Parathyroid adenoma (tissue), 2 donors: ENCODE measurements at regions not wholly inside any gene's neighbourhood (a gene's known extent, or its start where the extent isn't known, plus 50 kb on each side); places are given as distances from the start of the nearest gene placed in this dataset.

Source experiments
- H2AFZ ChIP-seq: fragments of 300-600 bp; sonication (generic); one replicate; pipeline ENCODE4 v1.7.0; 2017; ENCODE audit warnings: antibody characterized with exemption, mild to moderate bottlenecking
- H3K27ac ChIP-seq: fragments of 300-600 bp; sonication (generic); one replicate; pipeline ENCODE4 v1.7.0; 2017
- H3K27me3 ChIP-seq: fragments of 300-600 bp; sonication (generic); one replicate; pipeline ENCODE4 v1.7.0; 2017; ENCODE audit warnings: low read length; ENCODE audit not compliant: control insufficient read depth, insufficient read depth
- H3K36me3 ChIP-seq: fragments of 300-600 bp; sonication (generic); one replicate; pipeline ENCODE4 v1.7.0; 2017; ENCODE audit warnings: low read length; ENCODE audit not compliant: control insufficient read depth, insufficient read depth
- H3K4me1 ChIP-seq: fragments of 300-600 bp; sonication (generic); one replicate; pipeline ENCODE4 v1.7.0; 2017; ENCODE audit warnings: control low read depth
- H3K4me2 ChIP-seq: fragments of 300-600 bp; sonication (generic); one replicate; pipeline ENCODE4 v1.7.0; 2017; ENCODE audit warnings: low read length
- H3K4me3 ChIP-seq: fragments of 300-600 bp; sonication (generic); one replicate; pipeline ENCODE4 v1.7.0; 2017; ENCODE audit warnings: low read depth, low read length
- H3K79me2 ChIP-seq: fragments of 300-600 bp; sonication (generic); one replicate; pipeline ENCODE4 v1.7.0; 2017; ENCODE audit warnings: control low read depth
- H3K9ac ChIP-seq: fragments of 300-600 bp; sonication (generic); one replicate; pipeline ENCODE4 v1.7.0; 2017; ENCODE audit warnings: mild to moderate bottlenecking
- H3K9me3 ChIP-seq: fragments of 300-600 bp; sonication (generic); one replicate; pipeline ENCODE4 v1.7.0; 2017; ENCODE audit warnings: low read length; ENCODE audit not compliant: control insufficient read depth
- TF ChIP-seq, protein P1 (sequence below): fragments of 300-600 bp; sonication (generic); IDR thresholded peaks from one replicate; pipeline ENCODE4 v1.7.0; 2017; ENCODE audit warnings: antibody characterized with exemption, mild to moderate bottlenecking
- donor health status: primary hyperparathyroidism.

DNA sequence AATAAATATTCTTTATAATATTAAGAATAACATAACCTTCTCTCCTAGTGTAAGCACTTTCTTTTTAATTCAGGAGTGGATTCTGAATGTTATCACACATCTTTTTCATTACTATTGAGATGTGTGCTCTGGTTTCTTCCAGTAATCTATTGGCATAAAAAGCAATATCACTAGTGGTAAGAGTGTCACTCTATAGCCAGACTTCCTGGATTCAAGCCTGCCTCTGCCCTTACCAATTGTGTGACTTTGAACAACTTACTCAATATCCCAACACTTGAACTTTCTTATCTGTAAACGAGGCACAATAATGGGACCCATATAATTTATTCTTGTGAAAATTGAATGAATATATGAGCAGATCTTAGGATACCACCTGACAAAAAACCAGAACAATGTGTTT lies 71.0 kb downstream of the SEM1 start:
- H3K9me3 ChIP-seq: no peaks in the 10 kb centered on the region
- no peak overlapping the region for H3K4me3 ChIP-seq
- TF ChIP-seq, protein P1, sequence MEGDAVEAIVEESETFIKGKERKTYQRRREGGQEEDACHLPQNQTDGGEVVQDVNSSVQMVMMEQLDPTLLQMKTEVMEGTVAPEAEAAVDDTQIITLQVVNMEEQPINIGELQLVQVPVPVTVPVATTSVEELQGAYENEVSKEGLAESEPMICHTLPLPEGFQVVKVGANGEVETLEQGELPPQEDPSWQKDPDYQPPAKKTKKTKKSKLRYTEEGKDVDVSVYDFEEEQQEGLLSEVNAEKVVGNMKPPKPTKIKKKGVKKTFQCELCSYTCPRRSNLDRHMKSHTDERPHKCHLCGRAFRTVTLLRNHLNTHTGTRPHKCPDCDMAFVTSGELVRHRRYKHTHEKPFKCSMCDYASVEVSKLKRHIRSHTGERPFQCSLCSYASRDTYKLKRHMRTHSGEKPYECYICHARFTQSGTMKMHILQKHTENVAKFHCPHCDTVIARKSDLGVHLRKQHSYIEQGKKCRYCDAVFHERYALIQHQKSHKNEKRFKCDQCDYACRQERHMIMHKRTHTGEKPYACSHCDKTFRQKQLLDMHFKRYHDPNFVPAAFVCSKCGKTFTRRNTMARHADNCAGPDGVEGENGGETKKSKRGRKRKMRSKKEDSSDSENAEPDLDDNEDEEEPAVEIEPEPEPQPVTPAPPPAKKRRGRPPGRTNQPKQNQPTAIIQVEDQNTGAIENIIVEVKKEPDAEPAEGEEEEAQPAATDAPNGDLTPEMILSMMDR: no peak
- H3K36me3 ChIP-seq: no peaks in the 10 kb centered on the region
- H3K27me3 ChIP-seq: no peaks in the 10 kb centered on the region
- H2AFZ ChIP-seq: no peak overlapping the region
- no peaks in the 10 kb centered on the region for H3K79me2 ChIP-seq
- no peak overlapping the region for H3K27ac ChIP-seq
- no peak overlapping the region for H3K9ac ChIP-seq
- no peaks in the 10 kb centered on the region for H3K4me1 ChIP-seq
- H3K4me2 ChIP-seq: no peak overlapping the region

DNA sequence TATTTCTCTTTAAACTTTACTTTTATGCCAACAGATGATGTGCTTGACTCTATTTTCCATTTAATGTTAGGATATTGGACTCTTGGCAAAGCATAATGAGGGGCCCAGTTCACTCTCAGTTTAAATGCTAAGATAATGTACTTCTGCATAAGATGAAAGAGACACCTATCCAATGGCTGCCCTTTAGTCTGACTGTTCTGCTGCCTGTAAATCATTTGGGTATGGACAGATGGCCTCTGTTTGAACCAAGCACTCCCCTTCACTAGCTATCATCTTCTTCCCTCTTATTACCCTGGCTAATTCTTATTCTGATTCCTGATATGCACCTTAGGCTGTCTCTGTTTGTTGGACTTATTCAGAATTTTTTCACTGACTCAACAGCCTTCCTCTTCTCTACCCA lies 72.1 kb downstream of the SEM1 start:
- H3K27ac ChIP-seq: no peak overlapping the region
- no peaks in the 10 kb centered on the region for H3K79me2 ChIP-seq
- H3K36me3 ChIP-seq: no peaks in the 10 kb centered on the region
- no peaks in the 10 kb centered on the region for H3K4me1 ChIP-seq
- H3K9me3 ChIP-seq: no peaks in the 10 kb centered on the region
- H3K27me3 ChIP-seq: no peaks in the 10 kb centered on the region
- H3K4me3 ChIP-seq: no peak overlapping the region
- H3K4me2 ChIP-seq: no peak overlapping the region
- TF ChIP-seq, protein P1: no peak
- H3K9ac ChIP-seq: no peak overlapping the region
- H2AFZ ChIP-seq: no peak overlapping the region

DNA sequence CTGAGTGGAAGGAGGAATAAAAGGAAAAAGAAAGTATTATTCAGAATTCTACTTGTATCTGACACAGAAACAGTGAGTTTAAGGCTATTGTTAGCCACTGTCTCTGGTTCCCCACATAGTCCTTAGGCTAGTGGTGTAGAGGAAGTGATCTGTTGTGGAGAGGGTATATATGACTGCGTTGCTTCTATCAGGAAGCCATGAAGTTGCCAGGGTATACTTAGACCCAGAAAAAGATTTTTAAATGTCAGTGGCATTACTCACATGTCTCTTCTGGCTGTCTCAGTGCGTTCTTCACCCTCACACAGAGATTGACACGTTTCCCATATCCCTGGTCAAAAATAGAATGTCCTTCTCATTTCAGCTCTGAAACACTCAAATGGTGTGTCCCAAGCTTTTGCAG lies 72.7 kb downstream of the SEM1 start:
- no peaks in the 10 kb centered on the region for H3K36me3 ChIP-seq
- no peak overlapping the region for H2AFZ ChIP-seq
- no peaks in the 10 kb centered on the region for H3K79me2 ChIP-seq
- no peak overlapping the region for H3K4me2 ChIP-seq
- H3K9ac ChIP-seq: no peak overlapping the region
- H3K4me1 ChIP-seq: no peaks in the 10 kb centered on the region
- H3K27ac ChIP-seq: no peak overlapping the region
- TF ChIP-seq, protein P1: no peak
- no peaks in the 10 kb centered on the region for H3K27me3 ChIP-seq
- H3K4me3 ChIP-seq: no peak overlapping the region
- H3K9me3 ChIP-seq: no peaks in the 10 kb centered on the region

DNA sequence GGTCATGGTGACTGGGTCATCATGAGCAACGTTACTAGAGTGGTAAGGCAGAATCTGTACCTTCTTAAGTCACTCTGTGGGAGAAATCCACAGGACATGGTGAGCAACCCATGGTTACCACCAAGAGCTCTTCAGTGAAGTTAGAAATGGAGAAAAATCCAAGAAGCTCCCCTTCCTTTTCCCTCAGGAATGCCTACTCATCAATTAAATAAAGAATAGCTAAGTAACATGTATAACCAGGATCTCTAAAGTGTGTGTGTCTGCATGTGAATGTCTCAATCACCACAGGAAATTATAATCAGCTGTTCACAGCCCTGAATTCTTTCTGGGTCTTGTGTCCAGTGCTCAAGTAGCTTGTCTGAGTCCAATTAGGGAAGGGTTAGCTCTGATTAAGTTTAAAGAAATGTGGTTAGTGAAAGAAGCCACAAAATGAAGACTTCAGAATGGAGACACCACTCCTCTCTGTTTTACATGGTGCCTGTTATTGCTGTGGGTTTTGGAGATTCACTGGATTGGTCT lies 73.2 kb downstream of the SEM1 start:
- H3K4me1 ChIP-seq: no peaks in the 10 kb centered on the region
- H3K36me3 ChIP-seq: no peaks in the 10 kb centered on the region
- TF ChIP-seq, protein P1: no peak
- H3K79me2 ChIP-seq: no peaks in the 10 kb centered on the region
- H3K9me3 ChIP-seq: no peaks in the 10 kb centered on the region
- no peak overlapping the region for H3K4me2 ChIP-seq
- no peak overlapping the region for H3K4me3 ChIP-seq
- H3K27ac ChIP-seq: no peak overlapping the region
- H3K9ac ChIP-seq: no peak overlapping the region
- no peaks in the 10 kb centered on the region for H3K27me3 ChIP-seq
- H2AFZ ChIP-seq: no peak overlapping the region

DNA sequence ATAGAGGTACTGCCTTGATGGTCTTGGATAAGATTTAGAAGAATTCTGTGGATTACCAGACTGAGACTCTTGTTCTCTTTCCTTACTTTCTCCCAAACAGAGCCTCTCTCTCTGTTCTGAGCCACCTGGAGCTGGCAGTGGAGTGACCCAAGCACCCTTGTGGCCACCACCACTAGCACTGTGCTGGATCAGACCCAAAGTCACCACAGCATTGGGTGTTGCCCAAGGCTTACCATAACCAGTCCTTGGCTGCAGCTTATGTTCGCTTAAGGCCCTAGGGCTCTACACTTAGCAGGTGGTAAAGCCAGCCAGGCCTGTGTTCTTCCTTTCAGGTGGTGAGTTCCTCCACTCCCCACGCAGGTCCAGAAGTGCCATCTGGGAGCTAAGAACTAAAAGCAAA lies 79.8 kb downstream of the SEM1 start:
- H3K27ac ChIP-seq: no peak overlapping the region
- H2AFZ ChIP-seq: no peak overlapping the region
- H3K9ac ChIP-seq: no peak overlapping the region
- no peak overlapping the region for H3K4me3 ChIP-seq
- no peaks in the 10 kb centered on the region for H3K4me1 ChIP-seq
- TF ChIP-seq, protein P1: no peak
- H3K9me3 ChIP-seq: no peaks in the 10 kb centered on the region
- H3K27me3 ChIP-seq: no peaks in the 10 kb centered on the region
- H3K4me2 ChIP-seq: no peak overlapping the region
- H3K36me3 ChIP-seq: no peaks in the 10 kb centered on the region
- H3K79me2 ChIP-seq: no peaks in the 10 kb centered on the region
